Thymus (tissue), 11 donors: ENCODE measurements at regions not wholly inside any gene's neighbourhood (a gene's known extent, or its start where the extent isn't known, plus 50 kb on each side); places are given as distances from the start of the nearest gene placed in this dataset.
A peak's percentile ranks its signal among the peaks of the same experiment; 100 is the strongest.
"Not testable (repeated sequence)": the region's sequence is repeated elsewhere in the genome, so short reads cannot be mapped to it uniquely, and the experiment has no call there.

Source experiments
- DNase-seq, 9 donors: peaks; one replicate each; pipeline ENCODE4 v3.0.0-alpha.2; 2013; ENCODE audit warnings: low spot score in 9 of 9, low read depth in 6 of 9, missing footprints in 1 of 9
- H3K27ac ChIP-seq, 2 donors: one replicate each; pipeline ENCODE4 v1.5.1; 2013; ENCODE audit warnings: control low read depth in 1 of 2, low read depth in 1 of 2, low read length in 1 of 2, mild to moderate bottlenecking in 1 of 2, moderate library complexity in 1 of 2
- H3K27me3 ChIP-seq, 2 donors: one replicate each; pipeline ENCODE4 v1.5.1; 2013; ENCODE audit warnings: low read length in 1 of 2; ENCODE audit not compliant: control insufficient read depth in 2 of 2, insufficient read depth in 1 of 2
- H3K36me3 ChIP-seq, 2 donors: one replicate each; pipeline ENCODE4 v1.5.1; 2013; ENCODE audit warnings: low read length in 1 of 2, mild to moderate bottlenecking in 1 of 2, moderate library complexity in 1 of 2; ENCODE audit not compliant: control insufficient read depth in 2 of 2, insufficient read depth in 2 of 2
- H3K4me1 ChIP-seq, 2 donors: one replicate each; pipeline ENCODE4 v1.5.1; 2013; ENCODE audit warnings: low read length in 2 of 2; ENCODE audit not compliant: control insufficient read depth in 2 of 2, insufficient read depth in 2 of 2
- H3K4me3 ChIP-seq, 2 donors: one replicate each; pipeline ENCODE4 v1.5.1; 2013; ENCODE audit warnings: low read length in 2 of 2, control low read depth in 1 of 2, mild to moderate bottlenecking in 1 of 2
- H3K9me3 ChIP-seq, 2 donors: one replicate each; pipeline ENCODE4 v1.5.1; 2013; ENCODE audit warnings: low read length in 1 of 2, mild to moderate bottlenecking in 1 of 2; ENCODE audit not compliant: control insufficient read depth in 2 of 2, insufficient read depth in 1 of 2
- WGBS: extraction: QIAGEN DNeasy Blood & Tissue Kit; methylation state at CpG from one replicate; pipeline ENCODE4 v1.1.7; 2013; 5-methylcytosine and 5-hydroxymethylcytosine counted together
- donor health status: healthy.

DNA sequence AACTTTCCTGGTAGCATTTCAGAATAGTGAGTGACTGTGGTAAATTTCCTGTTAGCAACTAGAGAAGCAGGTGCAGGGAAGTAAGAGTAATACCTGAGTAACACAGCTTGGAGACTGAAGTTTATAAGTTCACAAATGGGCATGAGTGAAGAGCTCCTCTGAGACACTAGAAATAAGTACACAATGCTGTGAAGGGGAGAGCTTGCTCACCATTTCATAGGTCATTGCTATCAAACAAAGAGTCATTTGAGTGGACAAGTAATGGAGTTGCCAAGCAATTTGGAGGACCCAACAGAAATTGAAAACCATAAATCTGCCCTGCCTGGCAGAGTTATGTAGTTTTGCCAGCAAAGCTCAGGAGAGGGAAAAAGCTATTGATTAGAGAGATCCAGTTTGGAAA is 523.6 kb downstream of the TRAM1L1 start:
- H3K36me3 ChIP-seq: no peaks in the 10 kb centered on the region
- no peaks in the 10 kb centered on the region for H3K27me3 ChIP-seq
- H3K9me3 ChIP-seq: peaks cover 0 to 9% of the 10 kb centered on the region in 2 donors
- H3K4me3 ChIP-seq: no peak overlapping the region
- no peak overlapping the region for H3K27ac ChIP-seq
- H3K4me1 ChIP-seq: no peaks in the 10 kb centered on the region
- no peak for DNase-seq

- Histone ChIP-seq H3K4me1 (no peaks in the 10 kb centered on the region), H3K9me3 (peaks cover 0 to 4% of the 10 kb centered on the region in 2 donors), H3K27me3 (no peaks in the 10 kb centered on the region), H3K27ac (no peak overlapping the region), H3K36me3 (no peaks in the 10 kb centered on the region), H3K4me3 (no peak overlapping the region)
- WGBS: 83% methylated on average over 1 of the region's 1 CpG
- DNase-seq: no peak
Measured at GRCh38 chr4:116551806-116552205, 533.6 kb downstream of the TRAM1L1 start.

GRCh38 chr4:116547632-116548031 is 537.7 kb downstream of the TRAM1L1 start:
- WGBS: 96% methylated on average over 2 of the region's 2 CpGs
- Histone ChIP-seq H3K36me3 (no peaks in the 10 kb centered on the region), H3K27ac (no peak overlapping the region), H3K9me3 (no peaks in the 10 kb centered on the region), H3K27me3 (no peaks in the 10 kb centered on the region), H3K4me1 (no peaks in the 10 kb centered on the region), H3K4me3 (no peak overlapping the region)
- DNase-seq: no peak

GRCh38 chr4:116546759-116547158 is 538.6 kb downstream of the TRAM1L1 start:
- no peak for DNase-seq
- H3K4me1 ChIP-seq: no peaks in the 10 kb centered on the region
- no peaks in the 10 kb centered on the region for H3K36me3 ChIP-seq
- H3K9me3 ChIP-seq: no peaks in the 10 kb centered on the region
- H3K27me3 ChIP-seq: no peaks in the 10 kb centered on the region
- H3K4me3 ChIP-seq: no peak overlapping the region
- H3K27ac ChIP-seq: no peak overlapping the region
- 96% methylated on average over 1 of the region's 1 CpG for WGBS

DNA sequence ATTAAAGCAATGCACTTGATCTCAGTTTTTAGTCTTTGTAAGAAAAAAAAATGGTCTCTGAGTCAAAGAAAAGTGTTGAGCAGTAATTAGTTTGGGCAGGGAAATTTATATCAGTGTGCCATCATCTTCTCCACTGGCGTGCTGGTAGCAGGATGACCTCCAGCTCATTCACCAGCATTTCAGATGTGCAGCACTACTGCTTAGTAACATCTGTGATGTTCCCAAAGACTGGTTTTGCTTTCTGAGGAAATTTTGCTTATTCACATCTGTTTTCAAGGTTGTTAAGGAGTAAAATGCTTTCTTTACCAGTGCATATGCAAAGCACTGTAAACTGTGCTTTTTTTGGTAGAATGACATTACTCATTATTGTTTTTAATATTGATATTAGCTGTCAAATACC is 540.4 kb downstream of the TRAM1L1 start:
- H3K27me3 ChIP-seq: no peaks in the 10 kb centered on the region
- 86% methylated on average over 1 of the region's 1 CpG for WGBS
- no peaks in the 10 kb centered on the region for H3K4me1 ChIP-seq

DNA sequence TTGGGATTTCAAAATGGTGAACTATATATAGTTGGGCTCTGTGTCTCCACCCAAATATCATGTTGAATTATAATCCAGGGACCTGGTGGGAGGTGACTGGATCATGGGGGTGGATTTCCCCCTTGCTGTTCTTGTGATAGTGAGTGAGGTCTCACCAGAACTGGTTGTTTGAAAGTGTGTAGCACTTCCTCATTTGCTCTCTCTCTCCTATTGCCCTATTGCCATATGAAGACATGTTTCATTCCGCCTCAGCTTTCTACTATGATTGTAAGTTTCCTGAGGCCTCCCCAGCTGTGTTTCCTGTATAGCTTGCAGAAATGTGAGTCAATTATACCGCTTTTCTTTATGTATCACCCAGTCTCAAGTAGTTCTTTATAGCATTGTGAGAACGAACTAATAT is 545.6 kb downstream of the TRAM1L1 start:
- H3K9me3 ChIP-seq: no peaks in the 10 kb centered on the region
- no peaks in the 10 kb centered on the region for H3K4me1 ChIP-seq
- 91% methylated on average over 3 of the region's 3 CpGs for WGBS
- H3K36me3 ChIP-seq: no peaks in the 10 kb centered on the region
- DNase-seq: no peak
- no peak overlapping the region for H3K27ac ChIP-seq
- no peaks in the 10 kb centered on the region for H3K27me3 ChIP-seq
- H3K4me3 ChIP-seq: no peak overlapping the region

More for the DNA sequence above, 540.4 kb downstream of the TRAM1L1 start:
- no peak for DNase-seq
- H3K36me3 ChIP-seq: no peaks in the 10 kb centered on the region
- H3K27ac ChIP-seq: no peak overlapping the region
- H3K4me3 ChIP-seq: no peak overlapping the region
- no peaks in the 10 kb centered on the region for H3K9me3 ChIP-seq

DNA sequence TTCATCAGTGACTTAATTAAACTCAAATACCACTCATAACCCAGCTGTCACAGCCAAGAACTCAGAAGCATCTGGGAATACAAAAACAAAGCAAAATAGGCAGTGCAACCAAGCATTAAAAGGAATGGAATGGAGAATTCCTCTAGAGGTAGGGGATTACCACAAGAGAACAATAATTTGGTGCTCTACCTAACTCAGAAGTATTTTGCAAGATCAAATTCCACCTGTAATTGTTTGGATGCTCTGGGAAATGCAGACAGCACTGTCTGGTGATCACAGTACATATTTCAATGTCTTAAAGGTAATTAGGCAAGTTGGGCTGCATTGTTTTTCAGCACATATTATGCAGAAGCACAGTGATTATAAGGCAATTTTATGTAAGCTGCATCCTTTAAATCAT is 547.5 kb downstream of the TRAM1L1 start:
- H3K9me3 ChIP-seq: no peaks in the 10 kb centered on the region
- no peaks in the 10 kb centered on the region for H3K36me3 ChIP-seq
- H3K4me3 ChIP-seq: no peak overlapping the region
- H3K4me1 ChIP-seq: no peaks in the 10 kb centered on the region
- no peak for DNase-seq
- no peak overlapping the region for H3K27ac ChIP-seq
- H3K27me3 ChIP-seq: no peaks in the 10 kb centered on the region

- H3K4me1 ChIP-seq, H3K4me3 ChIP-seq, H3K9me3 ChIP-seq, H3K27ac ChIP-seq, H3K27me3 ChIP-seq, H3K36me3 ChIP-seq, DNase-seq: not testable (repeated sequence)
- 96% methylated on average over 6 of the region's 6 CpGs for WGBS
Measured at GRCh38 chr4:116536024-116536423, 549.4 kb downstream of the TRAM1L1 start.

DNA sequence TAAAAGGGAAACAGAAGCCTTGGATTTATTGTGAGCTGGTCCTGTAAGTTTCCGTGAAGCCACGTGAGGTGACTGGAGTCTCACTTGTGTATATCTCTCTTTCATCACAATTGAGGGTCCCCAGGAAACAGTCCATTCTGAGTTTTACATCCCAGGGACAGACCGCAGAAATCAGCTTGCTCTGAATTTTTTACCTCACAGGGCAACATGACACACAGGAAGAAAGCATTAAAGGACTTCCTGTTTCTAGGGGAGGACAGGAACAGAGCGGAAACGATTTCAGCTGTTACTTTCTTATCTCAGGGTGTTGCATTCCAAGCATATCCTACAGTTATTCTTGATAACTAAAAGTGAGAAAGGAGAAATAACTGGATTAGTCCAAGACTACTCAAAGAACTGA is 553.5 kb downstream of the TRAM1L1 start:
- Histone ChIP-seq H3K27me3 (no peaks in the 10 kb centered on the region), H3K27ac (no peak overlapping the region), H3K9me3 (no peaks in the 10 kb centered on the region), H3K4me3 (no peak overlapping the region), H3K36me3 (no peaks in the 10 kb centered on the region), H3K4me1 (no peaks in the 10 kb centered on the region)
- 16% methylated on average over 5 of the region's 5 CpGs for WGBS
- DNase-seq: peak in 3 of 9 donors; percentile 2 to 13 (median 5)

GRCh38 chr4:116531026-116531425 is 554.4 kb downstream of the TRAM1L1 start:
- Histone ChIP-seq H3K9me3 (no peaks in the 10 kb centered on the region), H3K27me3 (no peaks in the 10 kb centered on the region), H3K4me1 (no peaks in the 10 kb centered on the region), H3K27ac (no peak overlapping the region), H3K36me3 (no peaks in the 10 kb centered on the region), H3K4me3 (no peak overlapping the region)
- WGBS: 83% methylated on average over 3 of the region's 3 CpGs
- DNase-seq: no peak
